Fibroblast of skin of left biceps (primary cell): ENCODE measurements at regions not wholly inside any gene's neighbourhood (a gene's known extent, or its start where the extent isn't known, plus 50 kb on each side); places are given as distances from the start of the nearest gene placed in this dataset.
A peak's percentile ranks its signal among the peaks of the same experiment; 100 is the strongest.
"Not testable (repeated sequence)": the region's sequence is repeated elsewhere in the genome, so short reads cannot be mapped to it uniquely, and the experiment has no call there.

ENCODE experiments used
- DNase-seq, 2 experiments: peaks; one replicate each; pipeline ENCODE4 v3.0.0-alpha.2; 2013; ENCODE audit warnings: low read depth in 2 of 2

GRCh38 chr2:82826437-82826836, 1632.6 kb downstream of the SUCLG1 start:
- no peak for DNase-seq

GRCh38 chr2:82825410-82826090, 1633.5 kb downstream of the SUCLG1 start:
- DNase-seq, result no peak

- DNase-seq, result no peak
Measured at GRCh38 chr2:82823892-82824291, 1635.2 kb downstream of the SUCLG1 start.

GRCh38 chr2:82819951-82820350, 1639.1 kb downstream of the SUCLG1 start:
- DNase-seq, result peak; percentile 51 to 59

- DNase-seq, result no peak
Measured at GRCh38 chr2:82814146-82814545, 1644.9 kb downstream of the SUCLG1 start.

GRCh38 chr2:82811946-82812345, 1647.1 kb downstream of the SUCLG1 start:
- DNase-seq, result no peak

- DNase-seq, result no peak
Measured at GRCh38 chr2:82803307-82803706, 1655.8 kb downstream of the SUCLG1 start.

- DNase-seq, result no peak
Measured at GRCh38 chr2:82797469-82797868, 1661.6 kb downstream of the SUCLG1 start.

GRCh38 chr2:82796132-82796531, 1662.9 kb downstream of the SUCLG1 start:
- DNase-seq, result no peak

GRCh38 chr2:82795446-82795845, 1663.6 kb downstream of the SUCLG1 start:
- peak in 1 of 2 experiments; percentile 47 for DNase-seq

GRCh38 chr2:82793711-82794435, 1665.2 kb downstream of the SUCLG1 start:
- no peak for DNase-seq

- no peak for DNase-seq
Measured at GRCh38 chr2:82792316-82792715, 1666.8 kb downstream of the SUCLG1 start.

- DNase-seq, result peak; percentile 31 to 34
Measured at GRCh38 chr2:82790206-82791021, 1668.7 kb downstream of the SUCLG1 start.

- DNase-seq, result no peak
Measured at GRCh38 chr2:82789851-82790205, 1669.3 kb downstream of the SUCLG1 start.

GRCh38 chr2:82781176-82781915, 1677.7 kb downstream of the SUCLG1 start:
- no peak for DNase-seq

- DNase-seq, result no peak
Measured at GRCh38 chr2:82780050-82780449, 1679.0 kb downstream of the SUCLG1 start.

GRCh38 chr2:82752396-82752795, 1706.7 kb downstream of the SUCLG1 start:
- DNase-seq, result no peak

GRCh38 chr2:82748653-82749052, 1710.4 kb downstream of the SUCLG1 start:
- DNase-seq, result no peak

- no peak for DNase-seq
Measured at GRCh38 chr2:82740527-82740926, 1718.6 kb downstream of the SUCLG1 start.

- not testable (repeated sequence) for DNase-seq
Measured at GRCh38 chr2:82737965-82738364, 1721.1 kb downstream of the SUCLG1 start.

GRCh38 chr2:82735336-82735735, 1723.7 kb downstream of the SUCLG1 start:
- DNase-seq, result no peak

GRCh38 chr2:82731824-82732223, 1727.3 kb downstream of the SUCLG1 start:
- no peak for DNase-seq
